MM.1S (cell line): ENCODE measurements at regions not wholly inside any gene's neighbourhood (a gene's known extent, or its start where the extent isn't known, plus 50 kb on each side); places are given as distances from the start of the nearest gene placed in this dataset.

ENCODE experiments used
- DNase-seq: peaks from one replicate; pipeline ENCODE4 v3.0.0-alpha.2; 2015
- H2AFZ ChIP-seq: fragments of 300-600 bp; sonication (generic); 2 replicates; pipeline ENCODE4 v1.6.0; 2016; ENCODE audit warnings: antibody characterized with exemption, low read length
- H3F3A ChIP-seq: fragments of 300-600 bp; sonication (generic); 2 replicates; pipeline ENCODE4 v1.6.1; 2016; ENCODE audit warnings: mild to moderate bottlenecking, antibody characterized with exemption, low read length, moderate library complexity, mixed read lengths; ENCODE audit not compliant: insufficient read depth
- H3K27ac ChIP-seq: fragments of 300-600 bp; sonication (generic); 2 replicates; pipeline ENCODE4 v1.5.1; 2016; ENCODE audit warnings: mild to moderate bottlenecking, low read length
- H3K27me3 ChIP-seq: fragments of 300-600 bp; sonication (generic); replicated peaks from 2 replicates; pipeline ENCODE4 v1.6.0; 2016; ENCODE audit warnings: low read length; ENCODE audit not compliant: insufficient read depth
- H3K36me3 ChIP-seq: fragments of 300-600 bp; sonication (generic); replicated peaks from 2 replicates; pipeline ENCODE4 v1.6.1; 2016; ENCODE audit warnings: mild to moderate bottlenecking, low read length, mixed read lengths; ENCODE audit not compliant: insufficient read depth
- H3K4me1 ChIP-seq: fragments of 300-600 bp; sonication (generic); 2 replicates; pipeline ENCODE4 v1.6.1; 2016; ENCODE audit warnings: low read length, mixed read lengths
- H3K4me2 ChIP-seq: fragments of 300-600 bp; sonication (generic); 2 replicates; pipeline ENCODE4 v1.6.0; 2016; ENCODE audit warnings: low read depth, low read length
- H3K4me3 ChIP-seq: fragments of 300-600 bp; sonication (generic); 2 replicates; pipeline ENCODE4 v1.5.1; 2016; ENCODE audit warnings: low read length, mixed read lengths
- H3K79me2 ChIP-seq: fragments of 300-600 bp; sonication (generic); 2 replicates; pipeline ENCODE4 v1.6.1; 2016; ENCODE audit warnings: mixed run types, low read length, mixed read lengths
- H3K9ac ChIP-seq: fragments of 300-600 bp; sonication (generic); 2 replicates; pipeline ENCODE4 v1.6.1; 2016; ENCODE audit warnings: low read length, mixed read lengths
- H3K9me2 ChIP-seq: fragments of 300-600 bp; sonication (generic); replicated peaks from 2 replicates; pipeline ENCODE4 v1.6.1; 2016; ENCODE audit warnings: mild to moderate bottlenecking, low read length, mixed read lengths; ENCODE audit not compliant: insufficient read depth
- H3K9me3 ChIP-seq: fragments of 300-600 bp; sonication (generic); replicated peaks from 2 replicates; pipeline ENCODE4 v1.6.1; 2016; ENCODE audit warnings: mild to moderate bottlenecking, low read length, mixed read lengths; ENCODE audit not compliant: insufficient read depth
- H4K20me1 ChIP-seq: fragments of 300-600 bp; sonication (generic); 2 replicates; pipeline ENCODE4 v1.6.1; 2016; ENCODE audit warnings: mild to moderate bottlenecking, low read length, moderate library complexity, mixed read lengths; ENCODE audit not compliant: insufficient read depth
- EZH2 ChIP-seq: fragments of 300-600 bp; sonication (generic); optimal IDR thresholded peaks from 2 replicates; pipeline ENCODE3; 2017; ENCODE audit warnings: low read depth, mild to moderate bottlenecking, antibody characterized with exemption, low read length, mixed read lengths
- EZH2phosphoT487 ChIP-seq: fragments of 300-600 bp; sonication (generic); IDR thresholded peaks from 2 replicates; pipeline ENCODE4 v1.6.1; 2018; ENCODE audit warnings: antibody characterized with exemption, low read length
- TF ChIP-seq, protein P1 (sequence below): fragments of 300-600 bp; sonication (generic); IDR thresholded peaks from 2 replicates; pipeline ENCODE4 v1.5.1; 2016; ENCODE audit warnings: antibody characterized with exemption, low read length, mixed read lengths

- Histone ChIP-seq H3K36me3 (no peaks in the 10 kb centered on the region), H3F3A (no peaks in the 10 kb centered on the region), H3K27me3 (no peaks in the 10 kb centered on the region), H3K27ac (no peak overlapping the region), H3K79me2 (no peaks in the 10 kb centered on the region), H3K9me3 (no peaks in the 10 kb centered on the region), H3K4me1 (no peaks in the 10 kb centered on the region), H3K9ac (no peak overlapping the region), H3K4me2 (no peak overlapping the region), H4K20me1 (no peaks in the 10 kb centered on the region), H3K9me2 (no peaks in the 10 kb centered on the region), H2AFZ (no peak overlapping the region), H3K4me3 (no peak overlapping the region)
- DNase-seq: no peak
- no peak for TF ChIP-seq EZH2
- TF ChIP-seq, protein P1, sequence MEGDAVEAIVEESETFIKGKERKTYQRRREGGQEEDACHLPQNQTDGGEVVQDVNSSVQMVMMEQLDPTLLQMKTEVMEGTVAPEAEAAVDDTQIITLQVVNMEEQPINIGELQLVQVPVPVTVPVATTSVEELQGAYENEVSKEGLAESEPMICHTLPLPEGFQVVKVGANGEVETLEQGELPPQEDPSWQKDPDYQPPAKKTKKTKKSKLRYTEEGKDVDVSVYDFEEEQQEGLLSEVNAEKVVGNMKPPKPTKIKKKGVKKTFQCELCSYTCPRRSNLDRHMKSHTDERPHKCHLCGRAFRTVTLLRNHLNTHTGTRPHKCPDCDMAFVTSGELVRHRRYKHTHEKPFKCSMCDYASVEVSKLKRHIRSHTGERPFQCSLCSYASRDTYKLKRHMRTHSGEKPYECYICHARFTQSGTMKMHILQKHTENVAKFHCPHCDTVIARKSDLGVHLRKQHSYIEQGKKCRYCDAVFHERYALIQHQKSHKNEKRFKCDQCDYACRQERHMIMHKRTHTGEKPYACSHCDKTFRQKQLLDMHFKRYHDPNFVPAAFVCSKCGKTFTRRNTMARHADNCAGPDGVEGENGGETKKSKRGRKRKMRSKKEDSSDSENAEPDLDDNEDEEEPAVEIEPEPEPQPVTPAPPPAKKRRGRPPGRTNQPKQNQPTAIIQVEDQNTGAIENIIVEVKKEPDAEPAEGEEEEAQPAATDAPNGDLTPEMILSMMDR: no peak
- TF ChIP-seq EZH2phosphoT487: no peak
Measured at GRCh38 chr5:93281980-93282772, 298.8 kb downstream of the NR2F1-AS1 start.

DNA sequence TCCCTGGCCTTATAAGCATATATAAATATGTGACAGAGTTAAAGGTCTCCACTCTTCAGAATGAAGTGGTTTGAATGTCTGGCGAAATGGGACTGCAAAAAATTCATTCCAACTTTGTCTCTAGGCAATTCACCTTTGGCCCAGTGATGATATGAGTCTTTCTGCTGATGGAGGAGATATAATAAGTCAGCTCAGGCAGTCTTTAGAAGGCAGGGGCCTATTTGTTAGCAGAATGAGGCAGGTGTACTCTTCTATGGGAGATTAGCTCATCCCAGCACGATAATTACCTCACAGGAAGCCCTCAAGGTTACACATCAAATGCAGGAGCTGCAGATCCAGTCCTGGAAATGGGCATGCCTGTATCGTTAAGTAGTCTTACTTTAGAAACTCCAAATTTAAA is 300.5 kb downstream of the NR2F1-AS1 start:
- Histone ChIP-seq H3K36me3 (no peaks in the 10 kb centered on the region), H3K79me2 (no peaks in the 10 kb centered on the region), H3K4me3 (no peak overlapping the region), H3K9ac (no peak overlapping the region), H3K9me3 (no peaks in the 10 kb centered on the region), H4K20me1 (no peaks in the 10 kb centered on the region), H3K9me2 (no peaks in the 10 kb centered on the region), H2AFZ (no peak overlapping the region), H3F3A (no peaks in the 10 kb centered on the region), H3K27me3 (no peaks in the 10 kb centered on the region), H3K4me2 (no peak overlapping the region), H3K4me1 (no peaks in the 10 kb centered on the region), H3K27ac (no peak overlapping the region)
- no peak for DNase-seq
- TF ChIP-seq EZH2 (no peak), EZH2phosphoT487 (no peak)
- TF ChIP-seq, protein P1: no peak

GRCh38 chr5:93279296-93279963 is 301.6 kb downstream of the NR2F1-AS1 start:
- TF ChIP-seq, protein P1: no peak
- no peak for TF ChIP-seq EZH2
- no peak for TF ChIP-seq EZH2phosphoT487
- no peaks in the 10 kb centered on the region for H3K4me1 ChIP-seq
- no peaks in the 10 kb centered on the region for H3K36me3 ChIP-seq
- H3K4me2 ChIP-seq: no peak overlapping the region
- no peak overlapping the region for H3K4me3 ChIP-seq
- H3K9me3 ChIP-seq: no peaks in the 10 kb centered on the region
- H3F3A ChIP-seq: no peaks in the 10 kb centered on the region
- no peak overlapping the region for H3K9ac ChIP-seq
- no peaks in the 10 kb centered on the region for H3K9me2 ChIP-seq
- no peak for DNase-seq
- H3K27me3 ChIP-seq: no peaks in the 10 kb centered on the region
- H3K27ac ChIP-seq: no peak overlapping the region
- H4K20me1 ChIP-seq: no peaks in the 10 kb centered on the region
- no peak overlapping the region for H2AFZ ChIP-seq
- H3K79me2 ChIP-seq: no peaks in the 10 kb centered on the region
